Tibial artery (tissue), 4 donors: ENCODE measurements at regions not wholly inside any gene's neighbourhood (a gene's known extent, or its start where the extent isn't known, plus 50 kb on each side); places are given as distances from the start of the nearest gene placed in this dataset.

Source experiments
- DNase-seq, 2 donors: peaks; one replicate each; pipeline ENCODE4 v3.0.0-alpha.2; 2019
- H3K27ac ChIP-seq, 2 donors: fragments of 200-600 bp; sonication (generic) in 1 of 2; 1 replicate in 1 of 2; 2 replicates in 1 of 2; pipeline ENCODE4 v1.5.1; 2018 to 2019; ENCODE audit warnings: mild to moderate bottlenecking in 1 of 2
- H3K27me3 ChIP-seq, 2 donors: fragments of 200-600 bp; sonication (generic) in 1 of 2; one replicate each; pipeline versions ENCODE4 v1.5.1 to v1.6.0; 2016 to 2019
- H3K36me3 ChIP-seq, 3 donors: fragments of 200-600 bp; sonication (generic) in 2 of 3; one replicate each; pipeline ENCODE4 v1.5.1; 2016 to 2019; ENCODE audit warnings: mild to moderate bottlenecking in 2 of 3
- H3K4me1 ChIP-seq, 4 donors: fragments of 200-600 bp; sonication (generic) in 2 of 4; 1 replicate in 3 of 4; 2 replicates in 1 of 4; pipeline ENCODE4 v1.5.1; 2016 to 2019
- H3K4me3 ChIP-seq, 2 donors: fragments of 200-600 bp; sonication (generic) in 1 of 2; 1 replicate in 1 of 2; 2 replicates in 1 of 2; pipeline ENCODE4 v1.5.1; 2018 to 2019; ENCODE audit warnings: mild to moderate bottlenecking in 2 of 2
- H3K9me3 ChIP-seq, 3 donors: fragments of 200-600 bp; sonication (generic) in 1 of 3; one replicate each; pipeline ENCODE4 v1.5.1; 2016 to 2019
- CTCF ChIP-seq, 2 experiments: fragments of 200-600 bp in 1 of 2; fragments of 450-650 bp in 1 of 2; IDR thresholded peaks; one replicate each; pipeline ENCODE4 v1.5.1; 2017 to 2019; ENCODE audit warnings: antibody characterized with exemption in 2 of 2, mild to moderate bottlenecking in 1 of 2, moderate library complexity in 1 of 2
- intact Hi-C: fragments of 100-400 bp; cut with DNase I; formaldehyde crosslinking; loops from one replicate; pipeline ENCODE4 v1.15.0; 2023; ENCODE audit warnings: low total_unique reads

GRCh38 chr16:60510208-60510607 lies 1526.0 kb downstream of the CDH8 start:
- intact Hi-C loops = no loop called here
- H3K27ac ChIP-seq = no peak overlapping the region
- H3K36me3 ChIP-seq = no peaks in the 10 kb centered on the region
- H3K9me3 ChIP-seq = no peaks in the 10 kb centered on the region
- H3K27me3 ChIP-seq = no peaks in the 10 kb centered on the region
- no peak for DNase-seq
- no peak overlapping the region for H3K4me3 ChIP-seq
- no peaks in the 10 kb centered on the region for H3K4me1 ChIP-seq
- TF ChIP-seq CTCF (IDR thresholded peaks at IDR 0.05) = no peak

- H3K27ac ChIP-seq = no peak overlapping the region
- no peaks in the 10 kb centered on the region for H3K9me3 ChIP-seq
- no peak for TF ChIP-seq CTCF (IDR thresholded peaks at IDR 0.05)
- intact Hi-C loops = no loop called here
- no peak for DNase-seq
- H3K4me3 ChIP-seq = no peak overlapping the region
- H3K27me3 ChIP-seq = no peaks in the 10 kb centered on the region
- no peaks in the 10 kb centered on the region for H3K4me1 ChIP-seq
- H3K36me3 ChIP-seq = no peaks in the 10 kb centered on the region
Observed at GRCh38 chr16:60491273-60491672, 1545.0 kb downstream of the CDH8 start.

GRCh38 chr16:60485872-60486489 lies 1550.3 kb downstream of the CDH8 start:
- Histone ChIP-seq H3K4me1 (no peaks in the 10 kb centered on the region), H3K36me3 (no peaks in the 10 kb centered on the region), H3K9me3 (no peaks in the 10 kb centered on the region), H3K4me3 (no peak overlapping the region), H3K27me3 (no peaks in the 10 kb centered on the region), H3K27ac (no peak overlapping the region)
- intact Hi-C loops = no loop called here
- DNase-seq = no peak
- no peak for TF ChIP-seq CTCF (IDR thresholded peaks at IDR 0.05)

GRCh38 chr16:60484901-60485300 lies 1551.3 kb downstream of the CDH8 start:
- no peak for TF ChIP-seq CTCF (IDR thresholded peaks at IDR 0.05)
- Histone ChIP-seq H3K27ac (no peak overlapping the region), H3K4me3 (no peak overlapping the region), H3K4me1 (no peaks in the 10 kb centered on the region), H3K36me3 (no peaks in the 10 kb centered on the region), H3K27me3 (no peaks in the 10 kb centered on the region), H3K9me3 (no peaks in the 10 kb centered on the region)
- intact Hi-C loops = no loop called here
- no peak for DNase-seq

GRCh38 chr16:60481591-60481990 lies 1554.6 kb downstream of the CDH8 start:
- H3K27ac ChIP-seq = no peak overlapping the region
- H3K4me3 ChIP-seq = no peak overlapping the region
- DNase-seq = no peak
- H3K36me3 ChIP-seq = no peaks in the 10 kb centered on the region
- no peak for TF ChIP-seq CTCF (IDR thresholded peaks at IDR 0.05)
- no peaks in the 10 kb centered on the region for H3K4me1 ChIP-seq
- no peaks in the 10 kb centered on the region for H3K27me3 ChIP-seq
- no peaks in the 10 kb centered on the region for H3K9me3 ChIP-seq
- intact Hi-C loops = no loop called here

GRCh38 chr16:60478810-60479209 lies 1557.4 kb downstream of the CDH8 start:
- TF ChIP-seq CTCF (IDR thresholded peaks at IDR 0.05) = no peak
- no peaks in the 10 kb centered on the region for H3K4me1 ChIP-seq
- intact Hi-C loops = no loop called here

More at GRCh38 chr16:60478810-60479209, 1557.4 kb downstream of the CDH8 start:
- Histone ChIP-seq H3K4me3 (no peak overlapping the region), H3K36me3 (no peaks in the 10 kb centered on the region), H3K9me3 (no peaks in the 10 kb centered on the region), H3K27ac (no peak overlapping the region), H3K27me3 (no peaks in the 10 kb centered on the region)
- no peak for DNase-seq
